ENCODE measurements at regions not wholly inside any gene's neighbourhood (a gene's known extent, or its start where the extent isn't known, plus 50 kb on each side); places are given as distances from the start of the nearest gene placed in this dataset.

DNA sequence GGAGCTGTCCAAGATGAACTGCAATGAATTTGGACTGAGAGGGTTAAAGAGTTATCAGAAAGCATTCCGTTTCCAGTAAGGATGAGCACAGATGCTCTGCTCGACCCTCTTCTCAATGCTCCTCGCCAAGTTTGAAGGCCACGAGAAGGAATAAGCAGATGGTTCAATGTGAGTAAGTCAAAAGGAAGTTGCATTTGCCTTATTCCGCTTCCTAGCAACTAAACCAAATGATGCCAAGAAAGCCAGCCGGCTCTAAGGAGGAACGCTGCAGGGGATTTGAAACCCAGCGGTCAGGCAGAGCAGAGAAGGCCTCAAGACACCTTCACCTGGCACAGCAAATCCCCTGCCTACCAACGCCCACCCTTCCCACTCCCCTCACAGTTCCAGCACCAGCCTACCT, 52.1 kb upstream of the CNEP1R1 start:
- 65 to 76% methylated on average over 5 to 9 of the region's 9 CpGs for WGBS, 2 donors (ENCODE audit: low coverage in 1 of 2)
- no peak overlapping the region for H3K27ac ChIP-seq
- in situ Hi-C loops (cut with MboI; ENCODE audit: low pct_ligation_motif_present in 1 of 4, low pct_unique_long_range_greater_than_20kb in 1 of 4, low sequenced_read_pairs in 3 of 4) (loop anchor here in 1 of 4 donors (25.0 kb wide), 1 partner anchor 89 kb away; the partner anchor contains the start of gene HEATR3), intact Hi-C loops (cut with DNase I; ENCODE audit: low total_unique reads) (no loop called here)
- peaks cover 17% of the 10 kb centered on the region for H3K27me3 ChIP-seq
- no peaks in the 10 kb centered on the region for H3K9me3 ChIP-seq
- no peaks in the 10 kb centered on the region for H3K36me3 ChIP-seq
- TF ChIP-seq, protein P1, sequence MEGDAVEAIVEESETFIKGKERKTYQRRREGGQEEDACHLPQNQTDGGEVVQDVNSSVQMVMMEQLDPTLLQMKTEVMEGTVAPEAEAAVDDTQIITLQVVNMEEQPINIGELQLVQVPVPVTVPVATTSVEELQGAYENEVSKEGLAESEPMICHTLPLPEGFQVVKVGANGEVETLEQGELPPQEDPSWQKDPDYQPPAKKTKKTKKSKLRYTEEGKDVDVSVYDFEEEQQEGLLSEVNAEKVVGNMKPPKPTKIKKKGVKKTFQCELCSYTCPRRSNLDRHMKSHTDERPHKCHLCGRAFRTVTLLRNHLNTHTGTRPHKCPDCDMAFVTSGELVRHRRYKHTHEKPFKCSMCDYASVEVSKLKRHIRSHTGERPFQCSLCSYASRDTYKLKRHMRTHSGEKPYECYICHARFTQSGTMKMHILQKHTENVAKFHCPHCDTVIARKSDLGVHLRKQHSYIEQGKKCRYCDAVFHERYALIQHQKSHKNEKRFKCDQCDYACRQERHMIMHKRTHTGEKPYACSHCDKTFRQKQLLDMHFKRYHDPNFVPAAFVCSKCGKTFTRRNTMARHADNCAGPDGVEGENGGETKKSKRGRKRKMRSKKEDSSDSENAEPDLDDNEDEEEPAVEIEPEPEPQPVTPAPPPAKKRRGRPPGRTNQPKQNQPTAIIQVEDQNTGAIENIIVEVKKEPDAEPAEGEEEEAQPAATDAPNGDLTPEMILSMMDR (IDR thresholded peaks at IDR 0.05) = no peak
- TF ChIP-seq EP300 (IDR thresholded peaks at IDR 0.05; ENCODE audit: low read depth) = no peak
- TF ChIP-seq POLR2A (IDR thresholded peaks at IDR 0.05) = no peak
- TF ChIP-seq POLR2AphosphoS5 (IDR thresholded peaks at IDR 0.05) = no peak
- no peak for DNase-seq
- H3K4me3 ChIP-seq = no peak overlapping the region
- H3K4me1 ChIP-seq = peaks cover 0 to 21% (median 3%) of the 10 kb centered on the region in 4 donors

Data from transverse colon (tissue), 4 donors.